ACC112 (cell line): ENCODE measurements at regions not wholly inside any gene's neighbourhood (a gene's known extent, or its start where the extent isn't known, plus 50 kb on each side); places are given as distances from the start of the nearest gene placed in this dataset.

Source experiments
- H2AFZ ChIP-seq: fragments of 200-600 bp; sonication (generic); one replicate; pipeline ENCODE4 v1.6.0; 2017; ENCODE audit warnings: antibody characterized with exemption, low read length; ENCODE audit not compliant: unreplicated experiment
- H3K27ac ChIP-seq: fragments of 200-600 bp; sonication (generic); 2 replicates; pipeline ENCODE4 v1.5.1; 2014; ENCODE audit warnings: low read depth, mild to moderate bottlenecking, antibody characterized with exemption, low read length, moderate library complexity
- H3K27me3 ChIP-seq: fragments of 200-600 bp; sonication (generic); 2 replicates; pipeline ENCODE4 v1.6.1; 2014; ENCODE audit warnings: mild to moderate bottlenecking, antibody characterized with exemption, low read length, moderate library complexity, mixed read lengths; ENCODE audit not compliant: insufficient read depth
- H3K36me3 ChIP-seq: fragments of 200-600 bp; sonication (generic); 2 replicates; pipeline ENCODE4 v1.6.1; 2016; ENCODE audit warnings: mild to moderate bottlenecking, antibody characterized with exemption, low read length, moderate library complexity, mixed read lengths; ENCODE audit not compliant: insufficient read depth
- H3K4me1 ChIP-seq: fragments of 200-600 bp; sonication (generic); one replicate; pipeline ENCODE4 v1.6.1; 2016; ENCODE audit warnings: low read length, mixed read lengths; ENCODE audit not compliant: insufficient read depth, unreplicated experiment, control insufficient read depth
- H3K4me3 ChIP-seq: fragments of 200-600 bp; sonication (generic); 2 replicates; pipeline ENCODE4 v1.5.1; 2014; ENCODE audit warnings: mild to moderate bottlenecking, low read depth, low read length
- H3K79me2 ChIP-seq: fragments of 200-600 bp; sonication (generic); one replicate; pipeline ENCODE4 v1.6.0; 2016; ENCODE audit warnings: low read length; ENCODE audit not compliant: control insufficient read depth, unreplicated experiment, insufficient read depth

- no peak overlapping the region for H2AFZ ChIP-seq
- H3K27ac ChIP-seq, result peak overlapping the region; percentile 95
- H3K36me3 ChIP-seq, result no peaks in the 10 kb centered on the region
Observed at GRCh38 chr5:33372721-33373472, 67.9 kb upstream of the TARS1 start.

GRCh38 chr5:33375900-33376299 lies 64.9 kb upstream of the TARS1 start:
- Histone ChIP-seq H3K79me2 (no peaks in the 10 kb centered on the region), H3K27ac (no peak overlapping the region), H3K36me3 (no peaks in the 10 kb centered on the region), H3K4me1 (peaks cover 10% of the 10 kb centered on the region), H2AFZ (no peak overlapping the region), H3K4me3 (no peak overlapping the region), H3K27me3 (no peaks in the 10 kb centered on the region)

More at GRCh38 chr5:33372721-33373472, 67.9 kb upstream of the TARS1 start:
- Histone ChIP-seq H3K79me2 (no peaks in the 10 kb centered on the region), H3K27me3 (no peaks in the 10 kb centered on the region), H3K4me1 (peaks cover 27% of the 10 kb centered on the region), H3K4me3 (no peak overlapping the region)

- Histone ChIP-seq H2AFZ (peak overlapping the region; percentile 49), H3K27me3 (no peaks in the 10 kb centered on the region), H3K4me1 (no peaks in the 10 kb centered on the region), H3K4me3 (no peak overlapping the region), H3K27ac (no peak overlapping the region), H3K36me3 (no peaks in the 10 kb centered on the region), H3K79me2 (no peaks in the 10 kb centered on the region)
Observed at GRCh38 chr5:33379757-33380156, 61.0 kb upstream of the TARS1 start.

DNA sequence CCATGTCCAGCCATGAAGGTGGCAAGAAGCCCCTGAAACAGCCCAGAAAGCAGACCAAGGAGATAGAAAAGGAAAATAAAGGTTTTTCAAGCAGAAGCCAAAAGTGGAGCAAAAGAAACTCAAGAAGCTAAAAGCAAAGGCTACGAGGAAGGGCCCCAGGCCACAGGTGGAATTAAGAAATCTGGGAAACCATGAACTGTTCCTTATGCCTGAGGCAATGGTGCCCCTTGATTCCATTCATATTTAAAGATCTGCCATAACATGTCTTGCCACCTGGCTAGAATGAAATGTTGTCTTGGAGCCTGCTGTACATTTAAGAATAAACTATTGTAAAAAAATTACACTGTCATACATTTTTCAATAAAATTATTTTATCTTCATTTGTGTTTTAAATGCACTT lies 59.5 kb upstream of the TARS1 start:
- H3K36me3 ChIP-seq, result no peaks in the 10 kb centered on the region
- H3K4me1 ChIP-seq, result no peaks in the 10 kb centered on the region
- peak overlapping the region; percentile 7 for H2AFZ ChIP-seq
- no peak overlapping the region for H3K27ac ChIP-seq
- H3K79me2 ChIP-seq, result no peaks in the 10 kb centered on the region
- no peaks in the 10 kb centered on the region for H3K27me3 ChIP-seq
- H3K4me3 ChIP-seq, result no peak overlapping the region
